NCI-H1105 (cell line): ENCODE measurements at regions not wholly inside any gene's neighbourhood (a gene's known extent, or its start where the extent isn't known, plus 50 kb on each side); places are given as distances from the start of the nearest gene placed in this dataset.
A peak's percentile ranks its signal among the peaks of the same experiment; 100 is the strongest.

Source experiments
- DNase-seq: peaks from one replicate; lab custom pipeline; 2025; lab: John Stamatoyannopoulos, UW

DNA sequence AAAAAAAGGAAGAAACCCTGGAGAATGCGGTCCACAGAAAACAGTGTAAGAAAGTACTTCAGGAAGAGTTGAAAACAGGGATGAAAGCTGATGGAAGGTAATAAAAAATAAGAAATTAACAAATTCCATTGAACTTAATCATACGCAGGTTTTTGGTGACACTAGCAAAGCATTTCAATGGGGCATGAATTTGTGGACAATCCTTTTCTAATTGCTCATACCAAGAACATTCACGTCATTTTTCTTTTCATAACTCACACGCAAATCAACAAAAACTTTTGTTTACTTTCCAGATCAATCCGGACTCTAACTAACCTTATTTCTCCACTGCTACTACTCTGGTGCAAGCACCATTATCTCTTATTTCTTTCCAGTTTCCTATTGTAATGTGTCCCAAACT is 1195.0 kb downstream of the SLITRK5 start:
- DNase-seq: no peak

DNA sequence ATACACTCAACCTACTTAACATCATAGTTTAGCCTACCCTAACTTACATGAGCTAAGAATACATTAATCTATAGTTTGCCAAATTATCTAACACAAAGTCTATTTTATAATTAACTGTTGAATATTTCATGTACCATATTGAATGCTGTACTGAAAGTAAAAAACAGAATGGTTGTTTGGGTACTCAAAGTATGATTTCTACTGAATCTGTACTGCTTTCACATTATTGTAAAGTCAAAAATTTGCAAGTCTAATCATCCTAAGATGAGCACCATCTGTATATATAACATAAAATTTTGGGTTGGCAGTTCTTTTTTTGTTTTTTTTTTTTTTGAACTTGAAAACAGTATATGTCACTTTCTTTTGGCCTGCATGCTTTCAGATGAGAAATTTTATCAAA is 1212.6 kb downstream of the SLITRK5 start:
- no peak for DNase-seq

DNA sequence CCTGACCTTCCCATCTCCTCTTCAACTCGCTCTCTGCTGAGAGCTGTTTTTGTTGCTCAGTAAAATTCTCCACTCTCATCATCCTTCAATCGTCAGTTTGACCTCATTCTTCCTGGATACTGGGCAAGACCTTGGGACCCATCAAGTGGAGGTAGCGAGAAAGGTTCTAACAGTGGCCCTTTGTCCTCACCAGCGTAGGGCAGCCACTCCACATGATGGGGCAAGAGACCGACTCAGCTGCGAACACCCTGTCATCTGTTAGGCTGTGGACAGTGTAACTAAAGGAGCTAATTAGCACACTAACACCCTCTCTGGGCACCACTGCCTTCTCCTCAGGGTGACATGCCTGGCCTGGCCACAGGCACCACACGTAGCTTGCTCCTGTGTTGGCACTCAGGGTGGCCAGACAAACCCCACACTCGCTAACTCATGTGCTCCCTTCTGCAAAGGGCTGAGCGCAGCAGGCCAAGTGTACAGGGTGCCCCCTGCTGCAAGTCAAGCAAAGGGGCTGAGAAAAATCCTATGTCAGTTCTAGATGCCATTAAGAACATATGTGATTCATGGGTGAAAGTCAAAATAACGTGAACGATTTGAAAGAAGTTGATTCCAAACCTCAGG is 1216.0 kb downstream of the SLITRK5 start:
- DNase-seq: no peak

DNA sequence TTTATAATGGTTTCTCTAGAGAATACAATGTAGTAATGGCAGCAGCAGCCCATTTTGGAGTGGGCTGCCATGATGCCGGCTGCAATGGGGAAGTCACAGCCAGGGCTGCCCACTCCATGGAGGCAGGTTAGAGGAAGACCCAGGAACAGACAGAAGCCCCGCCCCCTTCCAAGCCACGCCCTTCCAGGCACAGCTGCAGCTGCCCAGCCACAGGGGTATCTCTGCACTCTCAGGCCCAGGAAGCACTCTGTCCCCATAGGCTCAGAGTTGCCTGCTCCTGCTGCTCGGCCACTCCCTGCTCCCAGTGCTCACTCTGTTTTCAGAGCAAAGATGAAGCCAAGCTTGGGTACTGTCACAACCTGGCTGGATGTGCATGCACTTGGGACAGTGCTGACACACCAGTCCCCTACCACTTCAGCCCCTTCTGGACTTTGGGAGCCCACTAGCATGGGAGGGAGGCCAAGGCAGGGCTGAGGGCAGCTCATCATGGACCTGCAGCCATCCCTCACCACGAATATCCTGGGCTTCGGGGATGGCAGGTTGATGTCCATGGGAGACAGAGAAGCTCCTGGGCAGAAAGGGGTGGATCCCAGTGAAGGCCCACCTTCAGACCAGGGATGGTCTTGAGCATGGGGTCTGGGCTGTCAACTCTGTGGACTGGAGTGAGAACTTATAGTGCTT is 1224.2 kb downstream of the SLITRK5 start:
- no peak for DNase-seq

DNA sequence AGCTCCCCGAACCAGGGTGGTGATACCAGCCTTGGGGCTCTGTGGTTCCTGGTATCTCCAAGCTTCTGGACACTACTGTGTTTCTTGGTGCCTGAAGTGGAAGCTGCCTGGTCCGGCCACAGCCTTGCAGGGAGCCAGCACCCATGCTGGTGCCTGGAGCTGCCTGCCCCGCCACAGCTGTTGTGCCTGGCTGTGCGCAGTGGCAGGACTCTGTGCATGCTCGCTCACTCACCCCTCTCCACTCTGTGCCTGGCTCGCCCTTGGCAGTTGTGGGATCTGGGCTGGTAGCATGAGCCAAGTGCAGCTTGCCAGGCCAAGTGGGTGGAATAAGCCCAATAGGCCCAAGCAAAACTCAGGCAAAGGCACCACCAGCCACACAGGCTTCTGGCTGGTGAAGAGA is 1225.3 kb downstream of the SLITRK5 start:
- no peak for DNase-seq

DNA sequence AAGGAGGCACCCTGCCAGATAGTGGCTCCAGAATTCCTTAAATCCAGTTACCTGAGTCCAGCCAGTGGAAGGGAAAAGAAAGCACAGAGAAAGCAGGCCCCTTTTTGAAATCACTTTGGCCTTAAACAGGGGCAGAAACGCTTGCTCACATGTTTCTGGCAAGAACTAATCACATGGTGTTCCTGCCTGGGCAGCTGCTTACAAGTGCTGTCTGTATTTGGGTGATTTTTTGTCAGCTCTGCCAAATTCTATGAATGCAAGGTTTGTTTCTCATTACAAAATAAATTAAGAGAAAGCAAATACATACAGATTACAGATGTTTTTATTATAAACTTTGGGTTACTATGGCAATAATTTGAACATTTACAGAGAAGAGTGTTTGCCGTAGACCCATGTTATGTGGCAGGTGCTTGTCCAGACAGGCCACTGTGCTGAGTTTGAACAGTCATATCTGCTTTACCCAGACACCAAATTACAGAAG is 1237.8 kb downstream of the SLITRK5 start:
- peak; percentile 87 for DNase-seq

DNA sequence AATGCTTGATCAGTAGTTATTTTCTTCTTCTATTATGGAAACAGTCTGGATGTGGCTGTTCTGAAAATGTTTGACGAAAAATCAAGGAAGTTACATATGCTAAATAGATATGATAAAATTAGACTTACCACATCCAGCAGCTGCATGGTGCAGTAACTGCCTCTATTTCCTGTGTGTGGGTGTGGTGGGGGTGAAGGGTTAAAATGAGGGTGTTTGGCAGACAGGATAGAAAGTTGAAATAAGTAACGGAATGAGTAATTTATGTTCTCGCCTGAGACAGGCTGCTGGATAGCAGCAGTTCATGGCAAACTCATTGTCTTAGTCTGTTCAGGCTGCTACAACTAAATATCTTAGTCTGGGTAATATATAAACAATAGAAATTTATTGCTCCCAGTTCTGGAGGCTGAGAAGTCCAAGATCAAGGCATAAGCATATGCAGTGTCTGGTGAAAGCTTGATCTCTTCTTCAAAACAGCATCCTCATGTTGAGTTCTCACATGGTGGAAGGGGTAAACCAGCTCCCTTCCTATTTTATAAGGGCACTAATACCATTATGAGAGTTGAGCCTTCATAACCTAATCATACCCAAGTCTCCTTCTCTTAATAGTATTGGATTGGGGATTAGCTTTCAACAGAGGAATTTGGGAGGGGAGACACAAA is 1248.9 kb downstream of the SLITRK5 start:
- no peak for DNase-seq

DNA sequence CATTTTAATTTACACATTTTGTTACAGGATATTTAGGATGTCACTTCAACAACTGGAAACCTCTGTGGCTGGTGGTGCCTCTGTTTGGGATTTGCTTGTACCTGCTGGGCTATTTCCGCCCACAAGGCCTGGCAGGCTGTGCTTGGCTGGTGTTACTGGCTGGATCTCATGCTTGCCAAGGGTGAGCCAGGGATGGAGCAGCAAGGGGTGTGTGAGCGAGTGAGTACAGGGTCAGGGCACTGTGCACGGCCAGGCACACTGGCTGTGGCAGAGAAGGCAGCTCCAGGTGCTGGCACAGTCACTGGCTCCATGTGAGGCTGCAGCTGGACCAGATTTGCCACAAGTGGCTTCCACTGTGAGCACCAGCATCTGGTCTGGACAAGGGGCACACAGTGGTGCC is 1254.8 kb downstream of the SLITRK5 start:
- DNase-seq: no peak

DNA sequence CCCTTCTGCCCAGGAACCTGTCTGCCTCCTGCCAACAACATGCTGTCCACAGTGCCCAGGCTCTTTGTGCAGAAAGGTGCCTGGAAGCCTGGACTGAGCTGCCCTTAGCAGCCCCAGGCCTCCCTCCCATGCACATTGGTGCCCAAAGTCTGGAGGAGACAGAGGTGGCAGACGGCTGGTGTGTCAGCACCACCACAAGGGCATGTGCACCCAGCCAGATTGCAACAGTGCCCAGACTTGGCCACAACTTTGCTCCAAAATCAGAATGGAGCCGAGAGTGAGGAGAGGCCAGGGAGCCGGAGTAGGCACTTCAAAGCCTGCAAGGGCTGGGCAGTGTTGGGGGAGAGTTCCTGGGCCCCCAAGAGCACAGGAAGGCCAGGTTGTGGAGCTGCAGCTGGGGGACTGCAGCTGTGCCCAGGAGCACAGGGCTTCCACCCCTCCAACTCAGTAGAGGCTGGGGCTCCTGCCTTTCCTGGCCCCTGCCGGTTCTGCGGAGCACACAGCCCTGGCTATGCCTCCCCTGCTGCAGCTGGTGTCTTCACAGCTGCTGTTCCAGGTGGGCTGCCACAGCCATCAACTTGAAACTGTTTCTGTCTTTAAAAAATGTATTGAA is 1255.8 kb downstream of the SLITRK5 start:
- no peak for DNase-seq

DNA sequence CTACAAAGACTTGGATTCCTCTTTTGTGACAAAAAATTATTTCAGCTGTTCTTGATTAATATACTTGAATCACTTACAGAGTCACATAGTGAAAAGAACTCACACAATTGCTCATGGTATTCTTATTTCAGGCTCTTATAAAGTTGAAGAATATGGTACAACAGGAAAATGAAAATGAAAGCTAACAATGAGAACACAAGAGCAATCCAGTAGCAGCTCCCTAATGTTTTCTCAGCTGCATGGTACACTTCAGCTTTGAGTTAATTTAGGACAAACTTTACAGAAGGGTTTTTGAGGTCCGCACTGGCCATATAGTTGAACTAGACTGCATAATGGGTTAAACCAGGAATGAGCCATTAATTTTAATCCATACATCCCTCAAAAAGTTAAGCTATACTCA is 1261.8 kb downstream of the SLITRK5 start:
- DNase-seq: no peak

DNA sequence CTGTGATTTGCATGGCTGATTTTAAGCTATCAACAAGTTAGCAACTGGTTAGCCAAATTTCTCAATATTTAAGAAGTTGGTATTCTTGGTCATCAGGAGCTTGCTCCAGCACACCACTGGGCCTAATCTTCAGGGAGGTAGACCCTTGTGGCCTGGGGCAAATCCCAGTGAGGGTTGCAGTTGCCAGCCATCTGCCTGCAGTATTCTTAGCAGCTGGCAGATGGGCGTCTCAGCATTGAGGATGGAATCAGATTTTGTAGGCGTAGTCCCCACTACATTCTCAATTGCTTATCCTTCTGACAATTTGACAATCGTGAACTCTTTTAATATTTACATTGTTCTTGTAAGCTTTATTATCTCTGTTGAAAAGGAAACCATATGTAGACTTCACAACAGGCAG is 1266.2 kb downstream of the SLITRK5 start:
- DNase-seq: no peak

DNA sequence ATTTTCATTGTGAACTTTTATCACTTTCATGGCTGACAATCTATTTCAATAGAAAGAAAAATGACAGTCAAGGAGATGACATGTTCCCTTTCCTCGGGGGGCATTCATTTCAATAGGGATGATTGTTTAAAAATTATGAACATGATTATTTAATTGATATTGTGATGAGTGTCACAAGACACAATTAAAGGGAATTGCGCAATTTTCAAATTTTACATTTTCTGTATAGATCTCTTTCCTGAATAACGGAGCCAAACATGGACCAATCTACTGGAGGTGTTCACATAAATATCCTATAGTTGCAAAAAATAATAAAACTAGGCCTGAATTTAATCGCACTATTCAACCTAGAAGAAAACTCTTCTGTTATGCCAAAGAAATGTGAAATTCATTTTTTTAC is 1274.6 kb downstream of the SLITRK5 start:
- DNase-seq: no peak

DNA sequence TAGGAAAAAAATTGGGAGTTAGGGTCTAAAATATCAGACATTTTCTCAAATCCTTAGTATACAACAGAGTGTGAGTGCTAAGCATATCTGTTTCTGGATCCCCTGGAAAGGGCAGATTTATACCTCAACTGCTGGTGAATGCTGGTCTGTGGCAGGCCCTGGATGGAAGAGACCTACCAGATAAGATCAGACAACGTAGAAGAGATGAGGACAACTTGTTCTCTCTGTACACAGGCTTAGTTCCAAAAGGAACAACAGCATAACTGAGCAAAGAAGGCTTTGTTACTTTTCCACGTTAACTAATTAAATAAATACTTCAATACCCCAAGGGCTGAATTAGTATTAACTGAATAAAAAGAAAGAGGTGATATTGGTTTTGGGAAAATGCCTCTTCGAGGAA is 1277.3 kb downstream of the SLITRK5 start:
- DNase-seq: no peak

DNA sequence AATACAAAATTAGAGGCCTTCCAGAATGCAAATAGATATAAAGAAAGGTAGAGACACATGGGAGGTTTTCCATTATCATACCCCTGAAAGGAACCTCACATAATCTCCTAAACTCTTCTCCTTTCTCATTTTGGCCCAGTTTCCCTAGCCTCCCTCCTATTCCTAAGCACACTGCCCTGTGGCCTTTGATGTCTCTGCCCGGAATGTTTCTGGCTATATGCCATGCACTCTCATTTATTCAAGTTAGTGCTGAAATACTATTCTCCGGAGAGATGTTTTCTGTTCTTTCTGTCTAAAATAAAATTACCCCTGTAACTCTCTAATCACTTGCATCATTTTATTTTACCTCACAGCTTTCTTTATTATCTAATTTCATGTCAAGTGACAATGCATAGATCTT is 1287.7 kb downstream of the SLITRK5 start:
- no peak for DNase-seq

DNA sequence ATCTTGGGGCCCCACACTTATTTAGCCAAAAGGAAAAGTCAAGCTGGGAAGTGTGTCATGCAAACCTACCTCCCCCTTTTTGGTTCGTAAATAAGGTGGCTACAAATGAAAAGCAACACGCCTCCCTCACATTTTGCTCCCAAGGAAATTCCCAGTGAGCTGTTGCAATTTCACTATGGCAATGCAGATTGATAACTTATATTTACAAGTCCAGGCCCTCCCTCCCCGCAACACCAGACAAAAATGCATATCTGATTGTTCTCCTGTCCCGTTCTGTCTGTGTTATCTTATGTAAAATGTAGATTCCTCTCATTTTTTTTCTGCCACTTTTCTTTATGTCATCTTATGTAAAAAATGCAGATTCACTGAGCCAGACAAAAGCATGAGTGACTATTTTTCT is 1305.3 kb downstream of the SLITRK5 start:
- no peak for DNase-seq

DNA sequence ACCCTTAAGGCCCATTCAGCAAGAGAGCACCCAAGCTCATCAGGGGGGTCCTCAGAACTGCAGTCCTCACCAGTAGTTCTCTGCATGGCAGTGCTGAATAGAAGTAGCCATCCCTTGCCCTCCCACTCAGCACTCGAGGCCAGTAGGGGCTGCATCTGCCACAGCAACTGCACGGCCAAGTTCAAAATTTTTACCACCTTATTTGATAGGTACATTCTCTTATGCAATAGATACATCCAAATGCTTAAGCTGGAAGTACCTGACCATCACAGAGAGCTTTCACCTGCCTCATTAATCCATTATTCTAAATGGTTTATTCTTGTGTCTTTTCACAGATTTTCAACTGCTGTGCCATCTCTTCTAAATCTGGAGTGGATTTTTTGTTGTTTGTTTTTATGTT is 1307.4 kb downstream of the SLITRK5 start:
- no peak for DNase-seq

DNA sequence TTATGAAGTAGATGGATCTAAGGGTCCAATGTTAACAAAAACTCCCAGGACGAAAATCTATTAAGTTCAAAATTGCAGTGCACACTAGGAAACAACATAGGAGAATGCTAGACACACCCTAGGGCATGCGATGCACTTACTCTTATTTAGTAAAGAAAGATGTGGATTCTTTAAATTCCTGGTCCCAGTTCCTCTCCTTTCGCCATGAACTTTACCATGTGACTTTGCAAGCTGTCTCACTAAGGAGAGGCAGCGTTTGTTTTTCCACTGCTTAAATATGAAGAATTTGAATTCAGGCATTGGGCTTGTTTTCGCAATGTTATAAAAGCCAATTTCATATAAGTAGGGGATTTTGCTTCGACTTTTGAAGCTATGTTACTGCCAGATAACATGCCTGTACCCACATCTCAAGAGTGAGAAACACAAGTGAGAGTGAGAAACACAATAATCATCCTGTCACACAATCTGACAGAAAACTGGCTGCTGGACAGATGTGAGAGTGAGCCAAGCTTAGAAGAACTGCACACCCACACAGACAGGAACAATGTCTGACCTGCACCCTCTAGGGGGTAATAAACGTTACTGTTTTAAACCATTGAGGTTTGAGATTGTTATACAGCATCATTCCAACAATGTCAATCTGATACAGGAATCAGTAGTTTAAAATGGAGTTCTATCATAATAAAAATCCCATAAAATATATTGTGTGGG is 1308.4 kb downstream of the SLITRK5 start:
- DNase-seq: no peak

DNA sequence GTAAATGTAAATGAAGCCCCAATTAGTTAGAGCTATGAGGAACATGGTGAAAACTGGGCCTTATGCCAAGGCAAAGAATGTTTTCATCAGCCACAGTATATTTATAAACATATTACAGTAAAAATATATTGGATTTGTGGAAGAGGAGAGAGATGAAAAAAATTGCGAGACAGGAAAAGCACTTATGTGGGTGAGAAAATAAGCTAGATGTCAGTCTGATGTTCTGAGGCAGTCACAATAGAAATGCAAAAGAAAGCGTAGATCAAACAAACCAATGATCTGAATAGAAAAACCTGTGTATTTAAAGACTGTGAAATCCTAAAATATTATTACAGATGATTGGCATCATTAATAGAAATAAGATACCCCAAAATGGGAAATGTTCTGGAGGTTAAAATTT is 1332.5 kb downstream of the SLITRK5 start:
- no peak for DNase-seq

DNA sequence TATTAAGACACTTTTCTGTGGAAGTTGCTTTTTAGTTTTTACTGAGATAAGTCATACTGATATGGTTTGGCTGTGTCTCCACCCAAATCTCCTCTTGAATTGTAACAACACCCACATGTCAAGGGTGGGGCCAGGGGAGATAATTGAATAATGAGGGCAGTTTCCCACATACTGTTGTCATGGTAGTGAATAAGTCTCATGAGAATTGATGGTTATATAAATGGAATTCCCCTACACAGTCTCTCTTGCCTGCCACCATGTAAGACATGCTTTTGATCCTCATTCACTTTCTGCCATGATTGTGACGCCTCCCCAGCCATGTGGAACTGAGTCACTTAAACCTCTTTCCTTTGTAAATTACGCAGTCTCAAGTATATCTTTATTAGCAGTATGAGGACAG is 1340.4 kb downstream of the SLITRK5 start:
- no peak for DNase-seq

DNA sequence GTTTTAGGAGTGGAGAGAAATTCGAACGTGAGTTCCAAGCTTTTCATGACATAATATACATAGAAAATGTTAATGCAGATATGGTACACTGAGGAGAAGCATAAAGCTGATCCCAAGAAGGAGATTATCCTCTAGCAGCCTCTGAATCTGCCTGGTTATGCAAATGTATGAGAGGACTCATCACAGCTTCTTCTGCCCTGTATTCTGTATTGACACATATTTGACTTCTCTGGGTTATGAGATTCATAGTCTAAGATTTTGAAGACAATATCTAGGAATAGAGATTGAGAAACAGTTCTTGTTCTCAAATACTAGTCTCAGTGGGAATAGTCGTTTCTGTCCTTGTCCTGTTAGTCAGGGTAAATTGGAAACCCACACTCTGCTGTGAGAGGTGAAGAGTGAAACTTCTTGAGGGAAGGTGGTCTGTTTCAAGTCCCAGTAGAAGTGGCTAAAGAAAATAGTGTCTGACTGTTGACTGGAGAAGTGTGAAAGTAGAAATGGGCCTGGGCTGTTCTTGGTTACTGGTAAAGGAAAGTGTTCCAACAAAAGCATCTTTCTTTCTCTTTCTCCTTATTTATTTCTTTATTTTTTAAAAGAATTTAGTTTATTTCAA is 1356.6 kb downstream of the SLITRK5 start:
- no peak for DNase-seq

DNA sequence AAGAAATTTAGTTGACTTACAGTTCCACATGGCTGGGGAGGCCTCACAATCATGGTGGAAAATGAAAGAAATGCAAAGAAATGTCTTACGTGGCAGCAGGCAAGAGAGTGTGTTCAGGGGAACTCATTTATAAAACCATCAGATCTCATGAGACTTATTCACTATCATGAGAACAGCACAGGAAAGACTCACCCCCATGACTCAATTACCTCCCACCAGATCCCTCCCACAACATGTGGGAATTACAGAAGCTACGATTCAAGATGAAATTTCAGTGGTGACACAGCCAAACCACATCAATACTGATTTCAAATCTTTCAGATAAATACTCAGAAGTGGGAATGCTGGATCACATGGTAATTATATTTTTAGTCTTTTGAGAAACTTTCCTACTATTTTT is 1357.9 kb downstream of the SLITRK5 start:
- no peak for DNase-seq

DNA sequence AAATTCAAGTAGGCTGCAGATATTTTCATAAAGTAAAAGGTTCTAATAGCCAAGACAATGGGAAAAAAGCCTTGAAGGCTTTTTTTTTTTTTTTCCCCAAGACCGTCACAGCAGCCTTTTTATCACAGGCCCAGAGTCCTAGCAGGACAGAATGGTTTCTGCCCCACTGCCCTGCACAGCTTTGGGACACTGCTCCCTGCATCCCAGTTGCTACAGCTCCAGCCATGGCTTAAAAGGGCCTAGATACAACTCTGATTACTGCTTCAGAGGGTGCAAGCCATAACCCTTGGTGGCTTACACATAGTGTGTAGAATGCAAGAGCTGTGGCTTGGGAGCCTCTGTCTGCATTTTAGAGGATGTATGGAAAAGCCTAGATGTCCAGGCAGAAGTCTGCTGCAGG is 1362.8 kb downstream of the SLITRK5 start:
- no peak for DNase-seq
